CD4-positive, CD25-positive, alpha-beta regulatory T cell (primary cell): ENCODE measurements at regions not wholly inside any gene's neighbourhood (a gene's known extent, or its start where the extent isn't known, plus 50 kb on each side); places are given as distances from the start of the nearest gene placed in this dataset.

Source experiments
- ATAC-seq, 2 donors: fragments of 150-1000 bp; cut with Tn5 transposase; one replicate each; pipeline ENCODE4 v1.10.0; 2021; ENCODE audit warnings: low read depth in 2 of 2, moderate number of reproducible peaks in 2 of 2, moderate library complexity in 1 of 2
- DNase-seq, 3 donors: peaks; one replicate each; pipeline versions ENCODE4 v3.0.0 to v3.0.0-alpha.2; 2012 to 2022; ENCODE audit warnings: mixed read lengths in 1 of 3
- H3K27ac ChIP-seq: one replicate; pipeline ENCODE4 v1.7.0; 2013; ENCODE audit warnings: mild to moderate bottlenecking, low read length; ENCODE audit not compliant: insufficient read depth, poor library complexity, severe bottlenecking
- H3K27me3 ChIP-seq: one replicate; pipeline ENCODE4 v1.7.0; 2013; ENCODE audit warnings: low read length; ENCODE audit not compliant: control insufficient read depth, insufficient read depth
- H3K36me3 ChIP-seq: one replicate; pipeline ENCODE4 v1.7.0; 2013; ENCODE audit warnings: mild to moderate bottlenecking, low read length, moderate library complexity; ENCODE audit not compliant: control insufficient read depth, insufficient read depth
- H3K4me1 ChIP-seq: 2 replicates; pipeline ENCODE4 v1.7.0; 2013; ENCODE audit warnings: mild to moderate bottlenecking, low read length; ENCODE audit not compliant: insufficient read depth, control insufficient read depth, poor library complexity, severe bottlenecking
- H3K4me3 ChIP-seq: one replicate; pipeline ENCODE4 v1.7.0; 2013; ENCODE audit warnings: low read depth, mild to moderate bottlenecking, low read length, moderate library complexity
- H3K9me3 ChIP-seq, 2 experiments: 1 replicate in 1 of 2; 2 replicates in 1 of 2; pipeline ENCODE4 v1.7.0; 2013; ENCODE audit warnings: low read length in 2 of 2, mild to moderate bottlenecking in 1 of 2, moderate library complexity in 1 of 2; ENCODE audit not compliant: control insufficient read depth in 2 of 2
- H3K27ac Mint-ChIP-seq, 3 donors: one replicate each; pipeline ENCODE4 v1.8.0; 2020 to 2022; ENCODE audit warnings: mild to moderate bottlenecking in 3 of 3, mixed read lengths in 3 of 3, moderate library complexity in 2 of 3
- H3K27me3 Mint-ChIP-seq: one replicate; pipeline ENCODE4 v1.8.0; 2022; ENCODE audit warnings: mild to moderate bottlenecking, mixed read lengths
- H3K36me3 Mint-ChIP-seq: one replicate; pipeline ENCODE4 v1.8.0; 2020; ENCODE audit warnings: mixed read lengths
- H3K4me1 Mint-ChIP-seq, 4 donors: one replicate each; pipeline ENCODE4 v1.8.0; 2020 to 2022; ENCODE audit warnings: mixed read lengths in 4 of 4, mild to moderate bottlenecking in 1 of 4
- H3K4me3 Mint-ChIP-seq, 4 donors: one replicate each; pipeline ENCODE4 v1.8.0; 2020 to 2022; ENCODE audit warnings: mild to moderate bottlenecking in 4 of 4, mixed read lengths in 4 of 4, moderate library complexity in 3 of 4
- H3K9me3 Mint-ChIP-seq, 7 donors: one replicate each; pipeline ENCODE4 v1.8.0; 2020 to 2022; ENCODE audit warnings: mixed read lengths in 7 of 7, mild to moderate bottlenecking in 3 of 7, moderate library complexity in 2 of 7

DNA sequence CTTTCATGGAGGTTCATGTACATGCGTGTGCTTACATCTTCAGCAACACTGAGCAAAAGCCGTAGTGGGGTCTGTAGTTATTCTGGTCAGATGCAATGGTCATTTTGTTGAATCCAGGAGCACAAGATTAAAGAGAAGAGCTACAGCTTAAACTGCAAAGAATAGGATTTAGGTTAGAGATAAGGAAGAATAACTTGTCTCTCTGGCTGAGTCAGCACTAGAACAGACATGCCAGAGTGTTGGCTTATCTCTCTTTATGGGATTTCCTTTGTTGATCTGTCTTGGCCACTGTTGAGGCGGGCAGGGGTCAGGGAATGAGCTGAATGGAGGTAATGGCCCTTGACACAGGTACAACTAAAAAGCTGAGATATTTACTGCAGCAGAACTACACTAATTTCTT is 473.5 kb downstream of the CCSER2 start:
- H3K4me1 Mint-ChIP-seq = no peaks in the 10 kb centered on the region
- no peaks in the 10 kb centered on the region for H3K36me3 Mint-ChIP-seq
- H3K36me3 ChIP-seq = no peaks in the 10 kb centered on the region
- H3K27ac ChIP-seq = no peak overlapping the region
- no peaks in the 10 kb centered on the region for H3K4me1 ChIP-seq
- H3K27ac Mint-ChIP-seq = no peak overlapping the region
- no peaks in the 10 kb centered on the region for H3K9me3 ChIP-seq
- H3K4me3 ChIP-seq = no peak overlapping the region
- DNase-seq (no peak), ATAC-seq (no peak)
- H3K27me3 Mint-ChIP-seq = no peaks in the 10 kb centered on the region
- H3K9me3 Mint-ChIP-seq = peaks cover 0 to 9% (median 3%) of the 10 kb centered on the region in 7 donors
- no peak overlapping the region for H3K4me3 Mint-ChIP-seq
- no peaks in the 10 kb centered on the region for H3K27me3 ChIP-seq

DNA sequence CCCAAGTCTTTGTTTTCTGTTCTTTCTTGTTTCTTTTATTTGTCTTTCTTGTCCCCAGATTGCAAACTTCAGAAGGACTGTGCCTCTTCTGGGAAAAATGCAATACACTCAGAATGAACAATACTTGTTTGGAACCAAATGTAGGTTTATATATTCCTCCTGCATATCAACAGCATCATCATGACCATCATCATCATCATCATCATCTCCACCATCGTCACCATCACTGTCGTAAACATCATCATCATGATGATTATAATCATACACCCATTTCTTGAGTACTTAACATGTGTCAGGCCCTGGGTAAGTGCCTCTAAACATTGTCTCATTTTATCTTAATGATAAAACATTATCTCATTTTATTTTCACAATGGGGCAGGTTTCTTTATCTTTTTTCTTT is 476.8 kb downstream of the CCSER2 start:
- Histone ChIP-seq H3K27ac (no peak overlapping the region), H3K27me3 (no peaks in the 10 kb centered on the region), H3K36me3 (no peaks in the 10 kb centered on the region), H3K4me3 (no peak overlapping the region), H3K4me1 (no peaks in the 10 kb centered on the region), H3K9me3 (no peaks in the 10 kb centered on the region)
- Mint-ChIP-seq H3K4me3 (no peak overlapping the region), H3K27ac (no peak overlapping the region), H3K9me3 (peaks cover 0 to 9% (median 3%) of the 10 kb centered on the region in 7 donors), H3K27me3 (no peaks in the 10 kb centered on the region), H3K4me1 (no peaks in the 10 kb centered on the region), H3K36me3 (no peaks in the 10 kb centered on the region)
- no peak for DNase-seq
- ATAC-seq = no peak

DNA sequence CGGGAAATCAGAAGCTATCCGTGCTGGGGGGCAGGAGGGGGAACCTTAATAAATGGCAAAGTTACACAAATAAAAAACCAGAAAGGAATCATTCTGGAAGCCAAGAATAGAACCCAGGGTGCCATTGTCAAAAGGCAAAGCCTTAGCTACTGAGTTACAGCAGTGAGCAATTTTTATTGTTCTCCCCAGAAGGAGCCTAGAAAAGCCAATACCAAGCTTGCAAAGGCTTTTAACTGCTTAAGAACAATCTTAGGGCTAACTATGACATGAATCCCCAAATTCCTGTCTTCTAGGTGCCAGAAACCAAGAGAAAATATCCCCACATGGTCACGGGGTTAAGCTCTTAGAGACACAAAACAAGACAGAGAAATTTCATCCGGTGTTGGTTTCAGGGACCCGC is 482.7 kb downstream of the CCSER2 start:
- no peaks in the 10 kb centered on the region for H3K27me3 Mint-ChIP-seq
- DNase-seq = no peak

DNA sequence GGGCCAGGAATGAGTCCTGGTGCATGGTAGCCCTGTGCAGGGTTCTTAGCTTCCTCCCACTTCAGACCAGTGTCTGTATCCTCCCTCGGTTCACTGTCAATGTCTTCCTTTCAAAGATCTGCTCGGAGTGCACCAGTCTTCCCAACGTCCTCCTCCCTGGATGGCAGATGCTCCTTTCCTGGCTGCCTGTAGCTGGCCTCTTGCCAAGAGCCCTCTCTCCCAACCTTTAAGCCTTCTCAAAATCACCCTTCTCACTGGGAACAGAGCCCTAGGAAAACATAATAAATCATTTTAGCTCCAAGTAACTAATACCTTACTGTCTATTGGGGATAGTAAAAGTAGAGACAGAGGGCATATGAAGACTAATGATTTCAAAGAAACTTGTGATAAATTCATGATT is 490.6 kb downstream of the CCSER2 start:
- Histone ChIP-seq H3K27ac (no peak overlapping the region), H3K36me3 (no peaks in the 10 kb centered on the region), H3K9me3 (no peaks in the 10 kb centered on the region), H3K4me1 (no peaks in the 10 kb centered on the region), H3K27me3 (no peaks in the 10 kb centered on the region), H3K4me3 (no peak overlapping the region)
- Mint-ChIP-seq H3K27me3 (no peaks in the 10 kb centered on the region), H3K27ac (no peak overlapping the region), H3K4me1 (no peaks in the 10 kb centered on the region), H3K4me3 (no peak overlapping the region), H3K9me3 (peaks cover 0 to 5% (median 0%) of the 10 kb centered on the region in 7 donors), H3K36me3 (no peaks in the 10 kb centered on the region)
- DNase-seq = no peak
- ATAC-seq = no peak

More for the DNA sequence above, 482.7 kb downstream of the CCSER2 start:
- H3K27ac Mint-ChIP-seq = no peak overlapping the region
- Histone ChIP-seq H3K27ac (no peak overlapping the region), H3K4me3 (no peak overlapping the region), H3K9me3 (no peaks in the 10 kb centered on the region), H3K27me3 (no peaks in the 10 kb centered on the region), H3K36me3 (no peaks in the 10 kb centered on the region), H3K4me1 (no peaks in the 10 kb centered on the region)
- H3K4me3 Mint-ChIP-seq = no peak overlapping the region
- H3K36me3 Mint-ChIP-seq = no peaks in the 10 kb centered on the region
- ATAC-seq = no peak
- peaks cover 0 to 4% (median 0%) of the 10 kb centered on the region in 7 donors for H3K9me3 Mint-ChIP-seq
- H3K4me1 Mint-ChIP-seq = no peaks in the 10 kb centered on the region

DNA sequence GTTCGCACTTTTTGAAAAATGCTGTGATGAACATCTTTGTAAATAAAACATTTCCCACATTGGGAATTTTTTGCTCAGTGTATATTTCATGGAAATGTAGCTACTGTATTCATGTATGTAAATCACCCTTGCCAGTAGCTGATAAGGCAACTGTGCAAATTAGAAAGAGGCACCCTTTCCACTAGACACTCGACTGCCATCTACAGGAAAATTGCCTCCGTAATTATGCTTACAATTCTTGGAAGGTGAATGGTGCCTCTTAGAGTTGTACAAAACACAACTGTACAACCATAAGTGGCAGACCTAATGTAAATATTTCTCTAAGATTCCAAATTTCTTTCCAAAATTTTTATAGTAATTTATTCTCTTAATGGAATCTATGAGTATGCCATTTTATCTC is 491.7 kb downstream of the CCSER2 start:
- H3K36me3 ChIP-seq = no peaks in the 10 kb centered on the region
- H3K27me3 Mint-ChIP-seq = no peaks in the 10 kb centered on the region

DNA sequence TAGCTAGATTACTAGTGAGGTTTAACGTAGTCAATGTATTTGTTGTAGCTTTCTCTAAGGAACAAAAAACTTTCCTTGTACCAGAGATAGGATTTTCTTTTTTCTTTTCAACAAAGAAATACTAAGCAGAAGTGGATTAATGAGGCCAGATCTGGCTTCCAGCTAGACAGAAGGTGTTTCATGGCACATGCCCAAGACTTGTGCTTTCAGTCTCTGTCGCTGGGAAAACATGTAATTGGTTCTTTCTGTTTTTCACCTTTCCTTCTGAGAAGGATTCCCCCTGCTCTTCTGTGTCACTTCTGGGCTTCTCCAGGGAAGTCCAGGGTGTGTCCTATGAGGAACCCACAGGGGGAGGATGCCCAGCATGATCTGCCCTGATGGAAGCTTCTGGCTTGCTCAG is 492.2 kb downstream of the CCSER2 start:
- Mint-ChIP-seq H3K4me3 (no peak overlapping the region), H3K36me3 (no peaks in the 10 kb centered on the region), H3K4me1 (no peaks in the 10 kb centered on the region), H3K9me3 (peaks cover 0 to 5% (median 0%) of the 10 kb centered on the region in 7 donors), H3K27me3 (no peaks in the 10 kb centered on the region), H3K27ac (no peak overlapping the region)
- no peak for DNase-seq
- Histone ChIP-seq H3K27ac (no peak overlapping the region), H3K9me3 (no peaks in the 10 kb centered on the region), H3K36me3 (no peaks in the 10 kb centered on the region), H3K4me1 (no peaks in the 10 kb centered on the region), H3K4me3 (no peak overlapping the region), H3K27me3 (no peaks in the 10 kb centered on the region)
- no peak for ATAC-seq

More for the DNA sequence above, 491.7 kb downstream of the CCSER2 start:
- peaks cover 0 to 5% (median 0%) of the 10 kb centered on the region in 7 donors for H3K9me3 Mint-ChIP-seq
- DNase-seq (no peak), ATAC-seq (no peak)
- H3K4me1 Mint-ChIP-seq = no peaks in the 10 kb centered on the region
- Histone ChIP-seq H3K4me3 (no peak overlapping the region), H3K27ac (no peak overlapping the region), H3K4me1 (no peaks in the 10 kb centered on the region), H3K27me3 (no peaks in the 10 kb centered on the region), H3K9me3 (no peaks in the 10 kb centered on the region)
- no peak overlapping the region for H3K27ac Mint-ChIP-seq
- no peak overlapping the region for H3K4me3 Mint-ChIP-seq
- no peaks in the 10 kb centered on the region for H3K36me3 Mint-ChIP-seq

DNA sequence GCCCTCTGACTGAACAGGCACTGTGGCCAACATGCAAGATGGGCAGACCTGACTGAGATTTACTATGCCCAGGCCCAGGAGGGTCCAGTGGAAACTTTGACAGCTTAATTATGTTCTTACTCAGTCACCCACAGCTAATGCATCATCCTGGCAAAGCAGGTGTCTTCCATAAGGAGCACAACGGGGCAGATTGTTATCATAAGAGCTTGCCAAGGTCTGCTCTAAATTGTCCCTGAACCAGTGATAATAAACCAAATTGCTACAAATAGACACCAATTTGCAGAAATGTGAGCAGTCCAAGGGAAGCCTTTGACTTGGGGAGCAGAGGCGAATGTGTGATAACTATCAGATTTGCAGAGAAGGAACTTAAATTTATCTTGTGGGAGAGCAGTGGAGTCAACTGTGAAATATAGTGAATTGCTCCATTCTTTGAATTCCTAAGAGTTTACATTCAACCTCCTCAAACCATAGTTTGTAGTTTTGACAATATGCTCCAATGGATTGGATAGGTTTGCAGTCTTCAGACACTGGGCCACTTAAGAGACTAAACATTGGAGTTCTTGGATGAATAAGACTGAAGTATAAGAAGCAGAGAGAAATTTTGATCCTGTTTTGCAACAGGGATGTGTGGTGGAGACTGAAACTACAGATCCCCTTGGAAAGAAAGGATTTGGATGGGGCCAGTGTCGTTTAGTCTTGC is 494.7 kb downstream of the CCSER2 start:
- no peaks in the 10 kb centered on the region for H3K36me3 Mint-ChIP-seq
- no peaks in the 10 kb centered on the region for H3K27me3 Mint-ChIP-seq
- Histone ChIP-seq H3K4me1 (no peaks in the 10 kb centered on the region), H3K27ac (no peak overlapping the region), H3K36me3 (no peaks in the 10 kb centered on the region), H3K4me3 (no peak overlapping the region), H3K9me3 (no peaks in the 10 kb centered on the region), H3K27me3 (no peaks in the 10 kb centered on the region)
- H3K9me3 Mint-ChIP-seq = peaks cover 0 to 4% (median 0%) of the 10 kb centered on the region in 7 donors
- DNase-seq (no peak), ATAC-seq (no peak)
- no peak overlapping the region for H3K4me3 Mint-ChIP-seq
- no peak overlapping the region for H3K27ac Mint-ChIP-seq
- no peaks in the 10 kb centered on the region for H3K4me1 Mint-ChIP-seq

DNA sequence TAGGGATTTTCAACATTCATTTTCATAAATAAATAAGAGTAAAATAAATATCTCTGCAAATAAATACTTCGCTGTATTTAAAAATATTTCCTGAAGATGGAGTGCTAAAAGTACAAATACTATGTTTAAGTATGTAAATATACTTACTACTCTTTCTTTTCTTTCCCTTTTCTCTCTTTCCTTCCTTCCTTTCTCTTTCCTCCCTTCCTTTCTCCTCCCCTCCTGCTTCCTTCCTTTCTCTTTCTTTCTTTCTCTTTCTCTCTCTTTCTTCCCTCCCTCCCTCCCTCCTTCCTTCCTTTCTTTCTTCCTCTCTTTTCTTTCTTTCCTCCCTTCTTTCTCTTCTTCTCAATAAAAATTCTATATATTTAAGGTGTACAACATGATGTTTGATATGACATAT is 496.1 kb downstream of the CCSER2 start:
- ATAC-seq = no peak
- no peaks in the 10 kb centered on the region for H3K4me1 Mint-ChIP-seq
- no peak overlapping the region for H3K4me3 Mint-ChIP-seq
- no peak for DNase-seq
- peaks cover 0 to 4% (median 0%) of the 10 kb centered on the region in 7 donors for H3K9me3 Mint-ChIP-seq
- no peak overlapping the region for H3K27ac Mint-ChIP-seq
- Histone ChIP-seq H3K27me3 (no peaks in the 10 kb centered on the region), H3K9me3 (no peaks in the 10 kb centered on the region), H3K4me1 (no peaks in the 10 kb centered on the region), H3K4me3 (no peak overlapping the region), H3K27ac (no peak overlapping the region), H3K36me3 (no peaks in the 10 kb centered on the region)
- no peaks in the 10 kb centered on the region for H3K27me3 Mint-ChIP-seq
- no peaks in the 10 kb centered on the region for H3K36me3 Mint-ChIP-seq
